Muscle of leg (tissue), 3 donors: ENCODE measurements at regions not wholly inside any gene's neighbourhood (a gene's known extent, or its start where the extent isn't known, plus 50 kb on each side); places are given as distances from the start of the nearest gene placed in this dataset.

ENCODE experiments used
- DNase-seq: peaks from one replicate; pipeline ENCODE4 v3.0.0; 2013
- H3K27ac ChIP-seq: one replicate; pipeline ENCODE4 v1.5.1; 2013; ENCODE audit warnings: mild to moderate bottlenecking, low read length, control low read depth
- H3K27me3 ChIP-seq: one replicate; pipeline ENCODE4 v1.6.1; 2013; ENCODE audit warnings: low read length; ENCODE audit not compliant: control insufficient read depth, insufficient read depth
- H3K36me3 ChIP-seq: one replicate; pipeline ENCODE4 v1.6.1; 2013; ENCODE audit warnings: low read length; ENCODE audit not compliant: control insufficient read depth, insufficient read depth
- H3K4me1 ChIP-seq: one replicate; pipeline ENCODE4 v1.6.1; 2013; ENCODE audit warnings: low read length; ENCODE audit not compliant: control insufficient read depth, insufficient read depth
- H3K4me3 ChIP-seq: one replicate; pipeline ENCODE4 v1.5.1; 2013; ENCODE audit warnings: low read length, control low read depth
- H3K9me3 ChIP-seq: replicated peaks from 2 replicates; pipeline ENCODE4 v1.6.1; 2013; ENCODE audit warnings: low read depth, low read length; ENCODE audit not compliant: control insufficient read depth
- WGBS: methylation state at CpG from one replicate; pipeline ENCODE4 v1.1.5; 2013; ENCODE audit warnings: missing lambda C conversion rate; ENCODE audit not compliant: insufficient coverage; 5-methylcytosine and 5-hydroxymethylcytosine counted together

GRCh38 chr4:11106190-11106589 is 322.5 kb downstream of the HS3ST1 start:
- Histone ChIP-seq H3K4me3 (no peak overlapping the region), H3K9me3 (no peaks in the 10 kb centered on the region), H3K27me3 (no peaks in the 10 kb centered on the region), H3K4me1 (no peaks in the 10 kb centered on the region), H3K36me3 (no peaks in the 10 kb centered on the region), H3K27ac (no peak overlapping the region)
- DNase-seq = no peak

GRCh38 chr4:11105715-11106114 is 323.0 kb downstream of the HS3ST1 start:
- no peaks in the 10 kb centered on the region for H3K4me1 ChIP-seq
- no peaks in the 10 kb centered on the region for H3K27me3 ChIP-seq
- H3K27ac ChIP-seq = no peak overlapping the region
- WGBS = 94% methylated on average over 2 of the region's 3 CpGs
- H3K9me3 ChIP-seq = no peaks in the 10 kb centered on the region
- H3K36me3 ChIP-seq = no peaks in the 10 kb centered on the region
- no peak for DNase-seq
- H3K4me3 ChIP-seq = no peak overlapping the region

- Histone ChIP-seq H3K4me3 (no peak overlapping the region), H3K27me3 (no peaks in the 10 kb centered on the region), H3K9me3 (no peaks in the 10 kb centered on the region), H3K36me3 (no peaks in the 10 kb centered on the region), H3K27ac (no peak overlapping the region), H3K4me1 (no peaks in the 10 kb centered on the region)
- WGBS = 92% methylated on average over 2 of the region's 3 CpGs
- no peak for DNase-seq
Measured at GRCh38 chr4:11098461-11098860, 330.2 kb downstream of the HS3ST1 start.

GRCh38 chr4:11097725-11098124 is 331.0 kb downstream of the HS3ST1 start:
- no peaks in the 10 kb centered on the region for H3K4me1 ChIP-seq
- H3K36me3 ChIP-seq = no peaks in the 10 kb centered on the region
- DNase-seq = no peak
- H3K27me3 ChIP-seq = no peaks in the 10 kb centered on the region
- H3K4me3 ChIP-seq = no peak overlapping the region
- WGBS = no CpG with 5 or more reads among the region's 2 CpGs
- H3K27ac ChIP-seq = no peak overlapping the region
- no peaks in the 10 kb centered on the region for H3K9me3 ChIP-seq

- H3K4me3 ChIP-seq = no peak overlapping the region
- no peaks in the 10 kb centered on the region for H3K4me1 ChIP-seq
- H3K9me3 ChIP-seq = peaks cover 2% of the 10 kb centered on the region
- no peak overlapping the region for H3K27ac ChIP-seq
- no peak for DNase-seq
- H3K36me3 ChIP-seq = no peaks in the 10 kb centered on the region
- no peaks in the 10 kb centered on the region for H3K27me3 ChIP-seq
Measured at GRCh38 chr4:11081006-11081405, 347.7 kb downstream of the HS3ST1 start.

GRCh38 chr4:11079171-11079570 is 349.5 kb downstream of the HS3ST1 start:
- Histone ChIP-seq H3K27ac (no peak overlapping the region), H3K4me3 (no peak overlapping the region), H3K9me3 (peaks cover 2% of the 10 kb centered on the region), H3K36me3 (no peaks in the 10 kb centered on the region), H3K4me1 (no peaks in the 10 kb centered on the region), H3K27me3 (no peaks in the 10 kb centered on the region)
- DNase-seq = peak; percentile 28
- WGBS = no CpG with 5 or more reads among the region's 1 CpG

- no peak overlapping the region for H3K4me3 ChIP-seq
- no CpG with 5 or more reads among the region's 4 CpGs for WGBS
- no peaks in the 10 kb centered on the region for H3K36me3 ChIP-seq
- DNase-seq = no peak
- no peak overlapping the region for H3K27ac ChIP-seq
- no peaks in the 10 kb centered on the region for H3K9me3 ChIP-seq
- no peaks in the 10 kb centered on the region for H3K27me3 ChIP-seq
- no peaks in the 10 kb centered on the region for H3K4me1 ChIP-seq
Measured at GRCh38 chr4:11074581-11075241, 354.0 kb downstream of the HS3ST1 start.

GRCh38 chr4:11073621-11074051 is 355.1 kb downstream of the HS3ST1 start:
- peak; percentile 44 for DNase-seq
- H3K4me1 ChIP-seq = no peaks in the 10 kb centered on the region
- no peaks in the 10 kb centered on the region for H3K36me3 ChIP-seq
- H3K27ac ChIP-seq = no peak overlapping the region
- no peaks in the 10 kb centered on the region for H3K27me3 ChIP-seq
- no peak overlapping the region for H3K4me3 ChIP-seq
- WGBS = 62% methylated on average over 4 of the region's 6 CpGs
- no peaks in the 10 kb centered on the region for H3K9me3 ChIP-seq

GRCh38 chr4:11072999-11073398 is 355.7 kb downstream of the HS3ST1 start:
- H3K9me3 ChIP-seq = no peaks in the 10 kb centered on the region
- no peak overlapping the region for H3K27ac ChIP-seq
- no peaks in the 10 kb centered on the region for H3K36me3 ChIP-seq
- H3K4me1 ChIP-seq = no peaks in the 10 kb centered on the region
- no peak for DNase-seq
- WGBS = no CpG with 5 or more reads among the region's 8 CpGs
- H3K27me3 ChIP-seq = no peaks in the 10 kb centered on the region
- H3K4me3 ChIP-seq = no peak overlapping the region

- H3K9me3 ChIP-seq = no peaks in the 10 kb centered on the region
- no peak for DNase-seq
- no peaks in the 10 kb centered on the region for H3K4me1 ChIP-seq
- no CpG with 5 or more reads among the region's 5 CpGs for WGBS
- no peaks in the 10 kb centered on the region for H3K36me3 ChIP-seq
- H3K4me3 ChIP-seq = no peak overlapping the region
- H3K27ac ChIP-seq = no peak overlapping the region
- no peaks in the 10 kb centered on the region for H3K27me3 ChIP-seq
Measured at GRCh38 chr4:11072463-11072862, 356.2 kb downstream of the HS3ST1 start.

GRCh38 chr4:11070813-11071212 is 357.9 kb downstream of the HS3ST1 start:
- no peak overlapping the region for H3K4me3 ChIP-seq
- H3K27ac ChIP-seq = no peak overlapping the region
- H3K36me3 ChIP-seq = no peaks in the 10 kb centered on the region
- 61% methylated on average over 3 of the region's 4 CpGs for WGBS
- no peaks in the 10 kb centered on the region for H3K27me3 ChIP-seq
- no peaks in the 10 kb centered on the region for H3K9me3 ChIP-seq
- no peaks in the 10 kb centered on the region for H3K4me1 ChIP-seq
- no peak for DNase-seq
